A549 (cell line): ENCODE measurements at regions not wholly inside any gene's neighbourhood (a gene's known extent, or its start where the extent isn't known, plus 50 kb on each side); places are given as distances from the start of the nearest gene placed in this dataset.

Experiments used
- ATAC-seq, 2 experiments: fragments of 200-7000 bp in 1 of 2; fragments of >200 bp in 1 of 2; cut with Nextera tagmentation in 1 of 2; cut with Tn5 transposase in 1 of 2; 3 replicates each; pipeline versions ENCODE4 v1.8.0 to v1.9.1; 2018 to 2020; ENCODE audit warnings: mild to moderate bottlenecking in 1 of 2, moderate library complexity in 1 of 2
- CTCF ChIA-PET: fragments of 300-600 bp; sonication (Branson Sonifier 250); formaldehyde crosslinking; extraction: SDS; loops from one replicate; lab custom pipeline; 2021; ENCODE audit warnings: antibody characterized with exemption, inconsistent platforms; lab: Yijun Ruan, JAX
- POLR2A ChIA-PET: fragments of 350-600 bp; formaldehyde crosslinking; extraction: SDS; loops from one replicate; lab custom pipeline; 2021; ENCODE audit warnings: antibody characterized with exemption, inconsistent platforms; lab: Yijun Ruan, JAX
- DNase-seq, 2 experiments: peaks; one replicate each; pipeline versions ENCODE4 v3.0.0 to v3.0.0-alpha.2; 2011 to 2016; ENCODE audit warnings: low read depth in 1 of 2, low spot score in 1 of 2
- FAIRE-seq: peaks from 2 replicates; lab custom pipeline; 2011; peaks lifted over from hg19 to GRCh38; lab: Jason Lieb, UNC
- H3K27ac ChIP-seq, 2 experiments: fragments of >200 bp; sonication (Bioruptor Twin); formaldehyde crosslinking; 3 replicates each; pipeline ENCODE4 v1.5.1; 2016 to 2017
- H3K4me1 ChIP-seq: fragments of >200 bp; sonication (Bioruptor Twin); formaldehyde crosslinking; 3 replicates; pipeline ENCODE4 v1.6.1; 2016
- H3K4me2 ChIP-seq: fragments of >200 bp; sonication (Bioruptor Twin); formaldehyde crosslinking; 3 replicates; pipeline ENCODE4 v1.6.1; 2016
- H3K4me3 ChIP-seq: fragments of >200 bp; sonication (Bioruptor Twin); formaldehyde crosslinking; 3 replicates; pipeline ENCODE4 v1.5.1; 2016
- H3K9me3 ChIP-seq: fragments of >200 bp; sonication (Bioruptor Twin); formaldehyde crosslinking; 3 replicates; pipeline ENCODE4 v1.6.1; 2016
- ATOH8 ChIP-seq: fragments of 250-450 bp; sonication (Bioruptor Pico); IDR thresholded peaks from 2 replicates; pipeline ENCODE4 v1.5.0; 2020; ENCODE audit warnings: low read depth, mild to moderate bottlenecking, moderate library complexity
- BCL3 ChIP-seq: fragments of >200 bp; sonication (Bioruptor Twin); formaldehyde crosslinking; IDR thresholded peaks from 3 replicates; pipeline ENCODE4 v1.6.1; 2016
- BHLHE40 ChIP-seq: IDR thresholded peaks from 2 replicates; pipeline ENCODE4 v1.6.1; 2012; ENCODE audit warnings: low read depth, low read length, inconsistent platforms
- CBX2 ChIP-seq: fragments of 200-600 bp; sonication (generic); IDR thresholded peaks from 2 replicates; pipeline ENCODE4 v1.6.1; 2016; ENCODE audit warnings: low read depth, mild to moderate bottlenecking, borderline replicate concordance
- E2F6 ChIP-seq: IDR thresholded peaks from 2 replicates; pipeline ENCODE4 v1.6.1; 2012; ENCODE audit warnings: low read depth, borderline replicate concordance
- EHMT2 ChIP-seq: fragments of 200-600 bp; sonication (generic); IDR thresholded peaks from 2 replicates; pipeline ENCODE4 v1.6.1; 2016; ENCODE audit warnings: antibody characterized with exemption, low read depth, mild to moderate bottlenecking, moderate library complexity
- ESRRA ChIP-seq: fragments of 150-350 bp; IDR thresholded peaks from 2 replicates; pipeline ENCODE4 v1.6.1; 2014; ENCODE audit warnings: mild to moderate bottlenecking, low read length, borderline replicate concordance
- FOSL2 ChIP-seq, 2 experiments: fragments of 450-650 bp in 1 of 2; fragments of >200 bp in 1 of 2; sonication (Bioruptor Twin) in 1 of 2; formaldehyde crosslinking; IDR thresholded peaks; 2 replicates each; pipeline versions ENCODE4 v1.5.0 to v1.6.1; 2016 to 2020; ENCODE audit warnings: mild to moderate bottlenecking in 1 of 2, moderate library complexity in 1 of 2
- GATA3 ChIP-seq: IDR thresholded peaks from 2 replicates; pipeline ENCODE4 v1.6.1; 2012; ENCODE audit warnings: borderline replicate concordance
- HDAC2 ChIP-seq: fragments of 200-600 bp; sonication (generic); IDR thresholded peaks from 2 replicates; pipeline ENCODE4 v1.6.1; 2016
- HMGXB4 ChIP-seq: fragments of 250-450 bp; sonication (Bioruptor Pico); IDR thresholded peaks from 2 replicates; pipeline ENCODE4 v1.5.0; 2021; ENCODE audit warnings: mild to moderate bottlenecking, moderate library complexity, borderline replicate concordance
- HOXA7 ChIP-seq: fragments of 250-450 bp; sonication (Bioruptor Pico); IDR thresholded peaks from 2 replicates; pipeline ENCODE4 v1.5.0; 2020; ENCODE audit warnings: mild to moderate bottlenecking, moderate library complexity
- JUN ChIP-seq, 2 experiments: fragments of >200 bp; sonication (Bioruptor Twin); formaldehyde crosslinking; IDR thresholded peaks; 2 replicates in 1 of 2; 3 replicates in 1 of 2; pipeline ENCODE4 v1.6.1; 2016 to 2017
- JUNB ChIP-seq: fragments of >200 bp; sonication (Bioruptor Twin); formaldehyde crosslinking; IDR thresholded peaks from 2 replicates; pipeline ENCODE4 v1.6.1; 2016
- KDM1A ChIP-seq: fragments of 200-600 bp; sonication (generic); IDR thresholded peaks from 2 replicates; pipeline ENCODE4 v1.6.1; 2016; ENCODE audit warnings: low read depth, mild to moderate bottlenecking
- MAFK ChIP-seq: fragments of 450-650 bp; IDR thresholded peaks from 2 replicates; pipeline ENCODE4 v1.6.1; 2014; ENCODE audit not compliant: partially characterized antibody
- MAX ChIP-seq: IDR thresholded peaks from 2 replicates; pipeline ENCODE4 v1.6.1; 2012
- MAZ ChIP-seq: fragments of 150-350 bp; IDR thresholded peaks from 2 replicates; pipeline ENCODE4 v1.6.1; 2014; ENCODE audit warnings: antibody characterized with exemption, low read depth, low read length, borderline replicate concordance
- NFE2L2 ChIP-seq: fragments of 150-350 bp; conservative IDR thresholded peaks from 2 replicates; pipeline ENCODE4 v1.6.1; 2014; ENCODE audit warnings: low read length
- PBX3 ChIP-seq: IDR thresholded peaks from 2 replicates; pipeline ENCODE4 v1.6.1; 2012
- RNF2 ChIP-seq: fragments of 200-600 bp; sonication (generic); IDR thresholded peaks from 2 replicates; pipeline ENCODE4 v1.6.1; 2016; ENCODE audit warnings: low read depth, mild to moderate bottlenecking, antibody characterized with exemption, moderate library complexity, borderline replicate concordance
- TFCP2L1 ChIP-seq: fragments of 250-450 bp; sonication (Bioruptor Pico); IDR thresholded peaks from 2 replicates; pipeline ENCODE4 v1.5.0; 2021; ENCODE audit warnings: mild to moderate bottlenecking
- TP53 ChIP-seq: fragments of 250-450 bp; sonication (Bioruptor Pico); IDR thresholded peaks from 2 replicates; pipeline ENCODE4 v1.5.0; 2021; ENCODE audit warnings: mild to moderate bottlenecking, moderate library complexity
- USF2 ChIP-seq: fragments of 450-650 bp; IDR thresholded peaks from 2 replicates; pipeline ENCODE4 v1.6.1; 2014; ENCODE audit warnings: antibody characterized with exemption
- ZFP36 ChIP-seq: fragments of 450-650 bp; IDR thresholded peaks from 2 replicates; pipeline ENCODE4 v1.6.1; 2014; ENCODE audit warnings: borderline replicate concordance; ENCODE audit not compliant: partially characterized antibody
- ZNF302 ChIP-seq: fragments of 250-450 bp; sonication (Bioruptor Pico); IDR thresholded peaks from 2 replicates; pipeline ENCODE4 v1.9.0; 2021; ENCODE audit warnings: inconsistent platforms, mild to moderate bottlenecking, moderate library complexity
- ZSCAN20 ChIP-seq: fragments of 250-450 bp; sonication (Bioruptor Pico); IDR thresholded peaks from 2 replicates; pipeline ENCODE4 v1.8.0; 2022; ENCODE audit warnings: mild to moderate bottlenecking, moderate library complexity
- WGBS: methylation state at CpG from one replicate; pipeline ENCODE4 v1.1.6; 2017; ENCODE audit errors: missing lambda C conversion rate; 5-methylcytosine and 5-hydroxymethylcytosine counted together

GRCh38 chr21:16047904-16048303 is 318.1 kb downstream of the USP25 start:
- ChIA-PET CTCF (no interaction called here), POLR2A (no interaction called here)
- no peaks in the 10 kb centered on the region for H3K9me3 ChIP-seq
- no peak for ATAC-seq
- H3K4me3 ChIP-seq, result no peak overlapping the region
- 88% methylated on average over 3 of the region's 3 CpGs for WGBS
- H3K27ac ChIP-seq, result no peak overlapping the region
- H3K4me2 ChIP-seq, result no peak overlapping the region
- TF ChIP-seq BHLHE40 (no peak), USF2 (no peak), GATA3 (no peak), CBX2 (no peak), KDM1A (no peak), JUNB (no peak), BCL3 (no peak), MAFK (no peak), FOSL2 (IDR thresholded peaks at IDR 0.05) (no peak), FOSL2 (CRISPR knock-in tag; IDR thresholded peaks at IDR 0.05) (no peak), PBX3 (no peak), TFCP2L1 (CRISPR knock-in tag) (no peak)
- no peak for DNase-seq
- no peaks in the 10 kb centered on the region; the same call in 2 of the 3 replicates for H3K4me1 ChIP-seq
- no peak for FAIRE-seq

- WGBS, result 44% methylated on average over 1 of the region's 1 CpG
- TF ChIP-seq MAZ, result no peak
- TF ChIP-seq ATOH8 (CRISPR knock-in tag), result no peak
- TF ChIP-seq EHMT2, result no peak
- TF ChIP-seq HDAC2, result no peak
- no peak for TF ChIP-seq NFE2L2
- no peak for TF ChIP-seq ZSCAN20 (CRISPR knock-in tag)
- TF ChIP-seq HOXA7 (CRISPR knock-in tag), result no peak
- TF ChIP-seq MAX, result no peak
- no peak for TF ChIP-seq ZFP36
- no peak for TF ChIP-seq RNF2
- TF ChIP-seq TP53 (CRISPR knock-in tag), result no peak
- no peak for TF ChIP-seq JUN (IDR thresholded peaks at IDR 0.05)
- no peak for TF ChIP-seq JUNB
- no peak for TF ChIP-seq ESRRA
- no peak for TF ChIP-seq FOSL2 (IDR thresholded peaks at IDR 0.05)
- TF ChIP-seq FOSL2 (CRISPR knock-in tag; IDR thresholded peaks at IDR 0.05), result no peak
- TF ChIP-seq CBX2, result no peak
- TF ChIP-seq E2F6, result no peak
- no peak for TF ChIP-seq HMGXB4 (CRISPR knock-in tag)
- no peak for TF ChIP-seq ZNF302 (CRISPR knock-in tag)
- ChIA-PET POLR2A (no interaction called here), CTCF (no interaction called here)
- Histone ChIP-seq H3K4me3 (no peak overlapping the region), H3K4me1 (peaks cover 4% of the 10 kb centered on the region; the same call in 1 of the 3 replicates), H3K27ac (no peak overlapping the region), H3K4me2 (no peak overlapping the region), H3K9me3 (no peaks in the 10 kb centered on the region)
- no peak for DNase-seq
- ATAC-seq, result no peak
- no peak for FAIRE-seq
These were observed 325.2 kb downstream of the USP25 start for GRCh38 chr21:16055014-16055413.
